Activated naive CD8-positive, alpha-beta T cell treated with anti-CD3 and anti-CD28 coated beads, Interleukin-2, amount 50 U/mL, for 24 hours (primary cell): ENCODE measurements at regions not wholly inside any gene's neighbourhood (a gene's known extent, or its start where the extent isn't known, plus 50 kb on each side); places are given as distances from the start of the nearest gene placed in this dataset.

Experiments
- ATAC-seq: fragments of 150-1000 bp; cut with Tn5 transposase; one replicate; pipeline ENCODE4 v1.10.0; 2021
- DNase-seq: peaks from one replicate; pipeline ENCODE4 v3.0.0; 2021
- H3K27ac Mint-ChIP-seq: one replicate; pipeline ENCODE4 v1.8.0; 2021; ENCODE audit warnings: mild to moderate bottlenecking, mixed read lengths
- H3K27me3 Mint-ChIP-seq: one replicate; pipeline ENCODE4 v1.8.0; 2021; ENCODE audit warnings: mixed read lengths
- H3K36me3 Mint-ChIP-seq: one replicate; pipeline ENCODE4 v1.8.0; 2021; ENCODE audit warnings: low read depth, mixed read lengths
- H3K4me1 Mint-ChIP-seq: one replicate; pipeline ENCODE4 v1.8.0; 2021; ENCODE audit warnings: mixed read lengths
- H3K4me3 Mint-ChIP-seq: one replicate; pipeline ENCODE4 v1.8.0; 2021; ENCODE audit warnings: mild to moderate bottlenecking, moderate library complexity, mixed read lengths
- H3K9me3 Mint-ChIP-seq: one replicate; pipeline ENCODE4 v1.8.0; 2021; ENCODE audit warnings: mixed read lengths

DNA sequence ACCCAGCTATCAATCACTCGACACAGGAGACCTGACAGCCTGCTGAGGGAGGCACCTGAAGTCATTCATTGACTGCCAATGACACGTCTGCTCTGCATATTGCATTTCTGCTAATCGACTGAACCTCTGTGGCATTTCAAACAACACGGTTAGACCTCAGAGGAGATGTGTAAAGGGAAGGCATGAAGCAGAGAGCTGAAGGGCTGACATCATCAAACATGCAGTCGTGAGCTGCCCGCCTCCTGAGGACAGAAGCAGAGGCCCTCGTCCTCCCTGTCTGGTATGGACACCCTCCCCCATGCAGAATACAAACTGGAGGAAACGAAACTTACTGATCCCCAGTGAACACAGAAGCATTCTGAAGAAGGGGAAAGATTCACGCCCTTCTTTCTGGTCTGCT lies 462.6 kb upstream of the MGMT start:
- H3K27me3 Mint-ChIP-seq: peaks cover 3% of the 10 kb centered on the region
- no peak for ATAC-seq

DNA sequence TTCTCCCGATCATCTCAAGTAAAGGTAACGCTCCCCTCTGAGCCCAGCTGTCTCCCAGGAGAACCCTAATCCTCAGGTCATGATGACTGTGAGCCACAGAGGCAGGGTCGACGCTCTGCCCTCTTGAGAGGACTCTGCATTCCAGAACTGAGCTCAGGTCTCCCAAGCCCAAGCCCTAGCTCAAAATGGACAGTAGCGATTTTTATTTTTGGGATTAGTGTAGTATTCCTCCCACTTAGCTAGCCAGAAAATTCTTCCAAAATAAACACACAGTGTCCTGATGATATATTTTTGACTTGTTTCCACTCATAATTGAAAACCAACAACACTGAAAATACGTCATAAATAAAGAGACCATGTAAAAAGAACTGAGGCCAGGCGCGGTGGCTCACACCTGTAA lies 462.0 kb upstream of the MGMT start:
- no peak overlapping the region for H3K4me3 Mint-ChIP-seq

More for the DNA sequence above, 462.6 kb upstream of the MGMT start:
- Mint-ChIP-seq H3K4me1 (no peaks in the 10 kb centered on the region), H3K4me3 (no peak overlapping the region), H3K9me3 (no peaks in the 10 kb centered on the region), H3K36me3 (no peaks in the 10 kb centered on the region), H3K27ac (no peak overlapping the region)
- DNase-seq: no peak

DNA sequence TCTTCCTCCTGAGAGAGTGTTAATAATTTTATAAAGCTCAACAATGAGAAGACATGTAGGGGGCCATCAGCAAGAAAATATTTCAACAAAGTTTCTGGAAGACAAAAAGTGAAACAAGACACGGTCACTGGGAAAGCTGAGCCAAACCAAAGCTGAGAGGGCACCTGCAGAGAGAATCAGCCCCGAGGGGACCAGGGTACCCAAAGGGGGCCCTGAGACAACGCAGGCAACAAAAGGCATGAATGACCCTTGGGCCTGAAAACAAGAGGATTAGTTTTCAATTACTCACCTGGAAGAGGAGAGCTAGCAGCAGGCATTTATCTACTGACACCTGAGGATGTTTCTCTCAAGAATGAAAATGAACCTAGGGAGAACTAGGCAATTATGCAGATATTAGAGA lies 461.2 kb upstream of the MGMT start:
- H3K27me3 Mint-ChIP-seq: no peaks in the 10 kb centered on the region
- H3K4me1 Mint-ChIP-seq: no peaks in the 10 kb centered on the region
- no peaks in the 10 kb centered on the region for H3K9me3 Mint-ChIP-seq
- no peak overlapping the region for H3K27ac Mint-ChIP-seq
- DNase-seq (no peak), ATAC-seq (no peak)
- H3K4me3 Mint-ChIP-seq: no peak overlapping the region
- no peaks in the 10 kb centered on the region for H3K36me3 Mint-ChIP-seq

More for the DNA sequence above, 462.0 kb upstream of the MGMT start:
- no peak for DNase-seq
- peaks cover 3% of the 10 kb centered on the region for H3K27me3 Mint-ChIP-seq
- no peaks in the 10 kb centered on the region for H3K36me3 Mint-ChIP-seq
- no peak for ATAC-seq
- no peaks in the 10 kb centered on the region for H3K4me1 Mint-ChIP-seq
- no peaks in the 10 kb centered on the region for H3K9me3 Mint-ChIP-seq
- no peak overlapping the region for H3K27ac Mint-ChIP-seq

GRCh38 chr10:129018511-129018910 lies 448.5 kb upstream of the MGMT start:
- no peaks in the 10 kb centered on the region for H3K9me3 Mint-ChIP-seq
- ATAC-seq (no peak), DNase-seq (no peak)
- no peaks in the 10 kb centered on the region for H3K4me1 Mint-ChIP-seq
- H3K4me3 Mint-ChIP-seq: no peak overlapping the region
- H3K36me3 Mint-ChIP-seq: no peaks in the 10 kb centered on the region
- H3K27me3 Mint-ChIP-seq: no peaks in the 10 kb centered on the region
- no peak overlapping the region for H3K27ac Mint-ChIP-seq

GRCh38 chr10:129020651-129021330 lies 446.2 kb upstream of the MGMT start:
- no peak overlapping the region for H3K4me3 Mint-ChIP-seq
- DNase-seq: no peak
- H3K9me3 Mint-ChIP-seq: no peaks in the 10 kb centered on the region
- ATAC-seq: no peak
- H3K36me3 Mint-ChIP-seq: no peaks in the 10 kb centered on the region
- no peaks in the 10 kb centered on the region for H3K27me3 Mint-ChIP-seq
- no peaks in the 10 kb centered on the region for H3K4me1 Mint-ChIP-seq
- H3K27ac Mint-ChIP-seq: no peak overlapping the region

- Mint-ChIP-seq H3K27ac (no peak overlapping the region), H3K27me3 (no peaks in the 10 kb centered on the region), H3K4me1 (no peaks in the 10 kb centered on the region), H3K9me3 (no peaks in the 10 kb centered on the region), H3K36me3 (no peaks in the 10 kb centered on the region), H3K4me3 (no peak overlapping the region)
- ATAC-seq (no peak), DNase-seq (no peak)
These were observed 445.3 kb upstream of the MGMT start for GRCh38 chr10:129021594-129022304.

- ATAC-seq (no peak), DNase-seq (no peak)
- H3K27me3 Mint-ChIP-seq: no peaks in the 10 kb centered on the region
- no peaks in the 10 kb centered on the region for H3K9me3 Mint-ChIP-seq
- H3K36me3 Mint-ChIP-seq: no peaks in the 10 kb centered on the region
- no peak overlapping the region for H3K4me3 Mint-ChIP-seq
- H3K4me1 Mint-ChIP-seq: no peaks in the 10 kb centered on the region
- H3K27ac Mint-ChIP-seq: no peak overlapping the region
These were observed 444.0 kb upstream of the MGMT start for GRCh38 chr10:129023082-129023481.

DNA sequence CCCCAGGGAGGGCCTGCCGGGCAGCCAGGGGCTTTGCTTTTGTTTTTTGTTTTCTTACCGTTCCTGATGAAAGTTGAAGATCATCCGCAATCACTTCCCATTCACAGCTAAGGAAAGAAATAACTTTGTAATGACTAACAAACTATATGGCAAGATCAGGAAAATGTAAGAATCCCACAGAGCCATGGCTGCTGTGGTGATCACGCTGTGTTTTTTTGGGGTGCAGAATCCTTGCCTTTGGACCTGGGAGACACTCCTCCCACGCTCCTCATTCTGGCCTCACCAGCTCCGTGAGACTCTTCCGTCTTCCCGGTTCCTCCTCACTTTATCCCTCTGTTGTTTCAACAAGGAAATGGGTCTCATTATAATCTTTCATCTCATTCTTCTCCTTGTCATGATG lies 443.0 kb upstream of the MGMT start:
- H3K36me3 Mint-ChIP-seq: no peaks in the 10 kb centered on the region
- H3K4me3 Mint-ChIP-seq: no peak overlapping the region
- DNase-seq (no peak), ATAC-seq (no peak)
- no peak overlapping the region for H3K27ac Mint-ChIP-seq
- H3K4me1 Mint-ChIP-seq: no peaks in the 10 kb centered on the region
- H3K9me3 Mint-ChIP-seq: no peaks in the 10 kb centered on the region
- H3K27me3 Mint-ChIP-seq: no peaks in the 10 kb centered on the region

GRCh38 chr10:129025787-129026186 lies 441.3 kb upstream of the MGMT start:
- no peaks in the 10 kb centered on the region for H3K9me3 Mint-ChIP-seq
- no peak for ATAC-seq
- no peak for DNase-seq
- no peak overlapping the region for H3K4me3 Mint-ChIP-seq
- no peaks in the 10 kb centered on the region for H3K36me3 Mint-ChIP-seq
- H3K27me3 Mint-ChIP-seq: no peaks in the 10 kb centered on the region
- no peak overlapping the region for H3K27ac Mint-ChIP-seq
- H3K4me1 Mint-ChIP-seq: no peaks in the 10 kb centered on the region

- no peak for DNase-seq
- H3K4me1 Mint-ChIP-seq: peaks cover 3% of the 10 kb centered on the region
- no peaks in the 10 kb centered on the region for H3K36me3 Mint-ChIP-seq
- no peaks in the 10 kb centered on the region for H3K9me3 Mint-ChIP-seq
- H3K27ac Mint-ChIP-seq: no peak overlapping the region
- no peak for ATAC-seq
- peaks cover 2% of the 10 kb centered on the region for H3K27me3 Mint-ChIP-seq
- no peak overlapping the region for H3K4me3 Mint-ChIP-seq
These were observed 439.1 kb upstream of the MGMT start for GRCh38 chr10:129027906-129028305.

DNA sequence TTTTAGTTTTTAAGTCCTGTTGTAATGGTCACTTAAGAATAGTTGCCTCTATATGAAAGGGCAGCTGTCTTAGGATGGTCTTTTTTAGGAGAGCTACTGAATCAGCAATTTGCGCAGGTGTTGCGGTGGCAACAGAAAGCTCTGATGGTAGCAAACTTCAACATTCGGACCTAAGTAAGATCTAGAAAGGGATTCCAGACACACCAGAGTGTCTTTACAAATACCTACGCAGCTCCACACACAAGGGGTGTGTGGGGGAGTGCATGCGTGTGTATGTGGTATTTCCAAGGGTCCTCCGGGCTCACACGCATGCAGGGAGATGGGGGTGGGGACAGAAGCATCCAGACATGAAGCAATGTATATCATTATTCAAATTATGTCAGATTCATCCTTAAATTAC lies 438.6 kb upstream of the MGMT start:
- peaks cover 4% of the 10 kb centered on the region for H3K27me3 Mint-ChIP-seq
- no peak for ATAC-seq
- no peak for DNase-seq
- peaks cover 3% of the 10 kb centered on the region for H3K4me1 Mint-ChIP-seq
- no peak overlapping the region for H3K27ac Mint-ChIP-seq
- H3K9me3 Mint-ChIP-seq: no peaks in the 10 kb centered on the region
- H3K36me3 Mint-ChIP-seq: no peaks in the 10 kb centered on the region
- no peak overlapping the region for H3K4me3 Mint-ChIP-seq

GRCh38 chr10:129029051-129029450 lies 438.0 kb upstream of the MGMT start:
- Mint-ChIP-seq H3K27ac (no peak overlapping the region), H3K9me3 (no peaks in the 10 kb centered on the region), H3K36me3 (no peaks in the 10 kb centered on the region), H3K4me3 (no peak overlapping the region), H3K27me3 (peaks cover 4% of the 10 kb centered on the region), H3K4me1 (peaks cover 3% of the 10 kb centered on the region)
- ATAC-seq (no peak), DNase-seq (no peak)

DNA sequence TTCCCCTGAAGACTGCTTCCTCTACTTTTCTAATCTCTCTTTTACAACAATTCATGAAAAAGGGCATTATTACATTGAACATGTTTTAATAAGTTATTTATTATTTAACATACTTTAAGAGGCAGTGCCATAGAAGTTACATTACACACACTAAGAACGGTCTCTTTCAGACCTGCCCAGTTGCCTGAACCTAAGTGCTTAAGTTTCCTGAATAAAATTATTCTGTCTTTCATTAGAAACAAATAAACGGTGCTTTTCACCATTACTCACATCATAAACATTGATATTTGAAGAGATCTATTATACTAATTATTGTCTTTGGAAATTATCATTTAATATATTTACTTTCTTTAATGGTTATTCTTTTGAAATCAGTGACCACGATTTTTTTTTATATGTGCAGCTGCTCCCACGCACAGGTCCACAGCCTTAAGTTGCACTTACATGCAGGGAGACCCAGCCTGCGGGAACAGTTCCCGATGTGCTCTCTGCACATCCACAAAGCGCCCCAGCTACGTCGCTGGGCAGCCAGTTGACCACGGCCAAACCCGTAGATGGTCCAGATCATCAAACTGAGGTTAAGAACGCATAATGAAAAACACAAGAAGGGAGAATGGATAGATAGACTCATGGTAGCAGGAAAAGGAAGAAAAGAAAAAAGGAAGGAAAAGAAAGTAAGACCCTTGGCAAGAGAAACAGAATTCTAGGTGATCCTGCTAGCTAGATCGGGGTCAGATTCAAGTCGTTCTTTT lies 437.0 kb upstream of the MGMT start:
- no peaks in the 10 kb centered on the region for H3K9me3 Mint-ChIP-seq
- peaks cover 8% of the 10 kb centered on the region for H3K4me1 Mint-ChIP-seq
- H3K4me3 Mint-ChIP-seq: no peak overlapping the region
- DNase-seq: no peak
- no peak overlapping the region for H3K27ac Mint-ChIP-seq
- H3K27me3 Mint-ChIP-seq: peaks cover 7% of the 10 kb centered on the region
- ATAC-seq: no peak
- H3K36me3 Mint-ChIP-seq: no peaks in the 10 kb centered on the region

DNA sequence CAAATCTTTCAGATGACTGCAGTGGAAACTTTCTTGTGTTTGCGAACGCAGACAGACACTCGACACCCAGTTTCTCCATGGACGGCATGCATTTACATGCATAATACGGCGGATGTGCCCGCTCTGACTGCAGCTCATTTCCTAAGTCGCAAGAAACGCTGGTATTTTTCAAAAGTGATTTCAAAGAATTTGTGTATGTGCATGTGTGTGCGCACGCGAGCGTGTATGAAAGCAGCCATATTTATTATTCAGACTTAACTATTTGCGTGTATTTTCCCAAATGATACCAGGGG lies 436.5 kb upstream of the MGMT start:
- Mint-ChIP-seq H3K9me3 (no peaks in the 10 kb centered on the region), H3K36me3 (no peaks in the 10 kb centered on the region), H3K4me3 (no peak overlapping the region), H3K27me3 (peaks cover 8% of the 10 kb centered on the region), H3K27ac (no peak overlapping the region), H3K4me1 (peaks cover 11% of the 10 kb centered on the region)
- DNase-seq (no peak), ATAC-seq (no peak)
